ENCODE measurements at regions not wholly inside any gene's neighbourhood (a gene's known extent, or its start where the extent isn't known, plus 50 kb on each side); places are given as distances from the start of the nearest gene placed in this dataset.
"Not testable (repeated sequence)": the region's sequence is repeated elsewhere in the genome, so short reads cannot be mapped to it uniquely, and the experiment has no call there.

GRCh38 chr22:22717664-22718063, 73.2 kb downstream of the GGTLC2 start:
- no peak for DNase-seq

DNA sequence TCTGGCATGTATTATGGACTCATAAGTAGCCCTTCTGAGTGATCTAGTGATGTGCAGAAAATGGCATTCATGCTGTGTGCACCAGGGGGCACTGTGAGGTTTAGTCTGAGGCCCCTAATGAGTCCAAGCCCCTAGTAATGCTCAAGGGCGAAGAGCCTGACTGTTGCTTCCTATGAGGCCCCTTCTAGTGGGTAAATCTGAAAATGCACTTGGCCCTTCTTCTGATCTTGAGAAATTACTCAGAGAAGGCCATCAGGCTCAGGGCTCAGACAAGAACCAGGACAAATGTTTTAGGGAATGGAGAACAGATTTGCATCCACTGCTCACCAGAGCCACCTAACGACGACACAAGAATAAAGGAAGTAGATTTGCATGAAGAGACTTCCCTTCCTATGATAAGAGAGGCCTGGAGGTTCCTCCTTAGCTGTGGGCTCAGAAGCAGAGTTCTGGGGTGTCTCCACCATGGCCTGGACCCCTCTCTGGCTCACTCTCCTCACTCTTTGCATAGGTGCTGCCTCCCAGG, 75.8 kb downstream of the GGTLC2 start:
- DNase-seq: peak; percentile 32

DNA sequence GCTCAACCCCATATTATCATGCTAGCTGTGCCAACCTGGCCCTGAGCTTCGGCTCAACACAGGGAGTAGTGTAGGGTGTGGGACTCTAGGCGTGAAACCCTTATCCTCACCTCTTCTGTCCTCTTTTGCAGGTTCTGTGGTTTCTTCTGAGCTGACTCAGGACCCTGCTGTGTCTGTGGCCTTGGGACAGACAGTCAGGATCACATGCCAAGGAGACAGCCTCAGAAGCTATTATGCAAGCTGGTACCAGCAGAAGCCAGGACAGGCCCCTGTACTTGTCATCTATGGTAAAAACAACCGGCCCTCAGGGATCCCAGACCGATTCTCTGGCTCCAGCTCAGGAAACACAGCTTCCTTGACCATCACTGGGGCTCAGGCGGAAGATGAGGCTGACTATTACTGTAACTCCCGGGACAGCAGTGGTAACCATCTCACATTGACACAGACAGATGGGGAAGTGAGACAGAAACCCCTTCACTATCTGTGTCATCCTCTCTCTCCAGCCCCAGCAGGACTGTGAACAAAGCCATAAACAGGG, 76.4 kb downstream of the GGTLC2 start:
- DNase-seq: no peak

DNA sequence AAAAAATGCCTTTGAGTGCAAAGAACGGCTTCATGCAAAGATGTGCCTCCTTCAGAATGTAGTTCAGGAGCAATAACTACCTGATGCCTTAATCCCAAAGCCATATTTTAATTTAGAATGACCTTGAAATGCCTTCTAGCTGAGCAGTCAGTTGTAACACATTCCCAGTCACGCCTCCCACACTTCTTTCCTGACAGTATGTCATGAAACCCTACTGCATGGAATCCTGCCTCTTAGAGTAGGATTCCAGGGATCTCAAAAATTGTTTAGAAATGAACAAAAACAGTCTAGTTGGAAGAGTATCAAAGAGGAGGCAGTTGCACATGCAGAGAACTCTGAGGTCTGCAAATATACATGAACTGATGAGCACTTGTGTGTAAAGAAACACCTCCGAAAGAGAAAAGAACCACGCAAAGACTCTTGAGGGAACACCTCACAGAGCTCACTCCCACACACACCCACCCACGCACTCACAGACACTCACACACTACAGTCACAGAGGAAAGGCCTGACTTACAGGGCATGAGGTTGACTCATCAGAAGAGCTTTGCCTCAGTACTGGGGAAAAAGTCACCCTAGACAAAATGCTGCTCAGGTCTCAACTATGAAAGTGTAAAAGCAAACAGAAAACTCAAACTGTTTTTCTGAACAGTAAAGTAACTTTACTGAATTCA, 77.4 kb downstream of the GGTLC2 start:
- DNase-seq: no peak

DNA sequence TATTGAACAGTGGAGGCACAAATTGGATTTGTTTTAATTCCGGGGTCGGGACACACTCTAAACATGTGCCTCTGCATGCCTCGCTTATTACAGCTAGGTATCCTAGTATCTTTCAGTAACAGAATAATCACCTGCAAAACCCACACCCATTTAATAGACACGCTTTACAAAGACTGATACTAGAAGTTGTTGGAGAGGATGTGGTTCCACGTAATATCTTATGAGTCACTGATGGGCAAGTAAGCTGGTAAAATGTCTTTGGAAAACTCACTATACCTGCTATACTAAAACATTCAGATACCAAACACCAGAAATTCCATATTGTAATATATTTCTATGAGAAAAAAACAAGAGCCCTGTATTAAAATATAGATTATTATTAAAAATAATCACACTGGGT, 84.0 kb downstream of the GGTLC2 start:
- DNase-seq: no peak

- no peak for DNase-seq
Observed at GRCh38 chr22:22730655-22731373, 86.4 kb downstream of the GGTLC2 start.

DNA sequence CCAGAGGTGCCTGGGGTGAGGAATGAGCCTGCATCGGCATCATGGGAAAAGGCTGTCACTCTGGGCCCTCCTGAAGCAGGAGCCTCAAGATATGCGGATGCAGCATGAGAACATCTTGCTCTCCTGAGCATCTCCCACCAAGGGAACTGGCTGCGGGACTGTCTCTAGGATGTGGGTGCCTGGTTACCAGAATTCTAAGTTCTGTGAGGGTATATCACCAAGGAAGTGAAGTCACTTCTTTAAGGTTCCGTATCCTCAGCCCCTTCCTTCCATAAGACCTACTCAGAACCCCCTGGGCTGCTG, 86.9 kb downstream of the GGTLC2 start:
- no peak for DNase-seq

DNA sequence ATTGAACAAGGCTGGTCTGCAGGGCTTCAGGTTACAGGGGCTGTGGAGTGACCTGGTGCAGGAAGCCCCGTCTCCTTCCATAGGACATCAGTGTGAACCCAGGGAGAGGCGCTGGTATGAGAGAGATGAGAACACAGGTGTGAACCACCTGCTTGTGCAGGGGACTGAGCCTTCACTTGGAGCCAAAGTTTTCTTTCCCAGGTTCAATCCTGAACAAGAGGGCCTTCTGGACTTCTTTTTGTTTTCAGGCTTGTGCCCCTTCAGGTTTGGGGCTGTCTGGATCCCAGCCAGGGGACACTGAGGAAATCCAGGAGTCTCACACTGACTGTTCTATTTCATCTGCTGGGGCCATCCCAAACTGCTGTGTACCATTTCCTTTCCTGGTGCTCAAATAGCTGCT, 88.6 kb downstream of the GGTLC2 start:
- not testable (repeated sequence) for DNase-seq

DNA sequence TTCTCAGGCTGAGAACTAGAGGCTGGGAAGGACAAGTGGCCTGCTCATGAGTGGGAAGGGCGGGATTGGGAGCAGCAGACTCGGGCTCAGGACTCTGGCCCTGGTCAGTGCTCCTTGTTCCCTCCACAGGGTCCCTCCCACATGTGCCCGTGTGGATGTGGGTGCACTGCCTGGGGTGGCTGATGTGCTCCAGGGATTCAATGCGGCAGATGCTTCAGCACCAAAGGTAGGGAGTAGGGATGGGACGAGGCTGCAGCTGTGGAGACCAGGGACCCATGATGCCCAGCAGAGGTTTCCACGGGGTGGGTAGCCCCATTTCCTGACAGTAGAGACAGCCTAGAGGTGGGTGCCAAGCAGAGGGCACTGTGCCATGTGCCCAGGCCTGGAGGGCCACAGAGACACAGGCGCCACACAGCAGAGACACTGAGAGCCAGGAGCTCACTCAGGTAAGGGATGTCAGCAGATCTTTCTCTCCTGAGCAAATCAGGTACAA, 89.5 kb downstream of the GGTLC2 start:
- no peak for DNase-seq

- not testable (repeated sequence) for DNase-seq
Observed at GRCh38 chr22:22734395-22735272, 90.2 kb downstream of the GGTLC2 start.

DNA sequence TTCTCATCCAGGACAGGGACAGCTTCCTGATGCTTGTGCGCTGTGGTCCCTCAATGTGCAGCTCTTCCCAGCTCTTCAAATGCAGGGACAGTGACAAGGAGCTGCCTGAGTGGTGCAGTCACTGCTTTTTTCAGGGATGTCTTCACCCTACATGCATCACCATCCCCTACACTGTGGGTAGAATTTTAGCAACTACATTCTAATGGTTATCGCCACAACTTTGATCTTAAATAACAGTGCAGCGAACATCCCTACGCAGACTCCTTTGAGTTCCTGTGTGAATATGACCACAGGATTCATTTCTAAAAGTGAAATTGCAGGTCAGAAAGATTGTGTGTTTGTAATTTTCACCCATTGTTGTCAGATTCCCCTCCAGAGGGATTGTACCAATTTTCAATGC, 90.9 kb downstream of the GGTLC2 start:
- DNase-seq: not testable (repeated sequence)

DNA sequence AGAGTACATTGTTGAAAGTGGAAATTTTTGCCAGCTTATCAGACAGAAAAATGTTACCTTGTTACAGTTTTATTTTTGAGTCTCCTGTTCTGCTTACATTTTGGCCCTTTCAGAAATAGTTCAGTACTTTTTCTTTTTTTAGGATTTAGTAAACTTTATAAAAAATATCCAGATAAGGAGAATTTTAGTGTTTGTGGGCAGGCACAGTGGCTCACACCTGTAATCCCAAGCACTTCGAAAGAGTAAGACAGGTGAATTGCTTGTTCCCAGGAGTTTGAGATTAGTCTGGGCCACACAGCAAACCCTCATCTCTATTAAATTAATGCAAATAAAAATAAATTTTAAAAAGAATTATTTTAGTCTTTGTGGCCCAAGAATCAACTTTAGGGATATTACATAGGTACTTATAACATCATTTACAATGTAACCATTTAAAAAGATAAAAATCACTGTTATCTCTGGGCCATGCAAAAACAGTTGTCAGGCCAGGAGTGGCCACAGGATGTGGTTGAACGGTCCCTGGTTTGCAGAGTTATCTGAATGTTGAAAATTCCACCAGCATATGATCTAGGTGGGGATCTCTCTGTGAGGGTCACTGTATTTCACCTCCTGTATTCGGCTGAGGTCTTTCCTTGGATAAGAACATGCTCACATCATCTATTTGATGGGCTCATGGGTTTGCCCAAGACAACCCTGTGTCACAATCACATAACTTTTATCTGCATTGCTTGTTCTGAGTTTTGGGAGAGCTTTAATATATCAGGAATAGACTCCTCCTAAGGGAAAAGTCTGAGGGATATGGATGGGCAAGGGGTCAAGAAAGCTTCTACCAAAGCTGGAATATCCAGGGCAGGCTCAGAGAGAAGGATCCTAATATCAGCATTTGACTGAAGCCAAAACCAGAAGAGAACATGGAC, 91.5 kb downstream of the GGTLC2 start:
- no peak for DNase-seq

DNA sequence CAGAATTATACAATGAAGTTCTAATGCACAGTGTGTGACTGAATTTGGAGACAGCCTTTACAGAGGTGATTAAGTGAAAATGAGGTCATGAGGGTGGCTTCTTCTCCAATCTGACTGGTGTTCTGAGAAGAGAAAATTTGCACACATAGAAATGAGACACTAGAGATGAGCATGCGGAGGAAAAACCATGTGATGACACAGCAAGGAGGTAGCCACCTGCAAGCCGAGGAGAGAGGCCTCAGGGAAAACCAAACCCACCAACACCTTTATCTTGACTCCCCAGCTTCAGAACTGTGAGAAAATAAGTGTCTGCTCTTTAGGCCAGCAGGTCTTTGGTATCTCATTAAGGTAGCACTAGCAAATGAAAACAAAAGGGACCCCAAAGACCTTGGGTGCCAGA, 93.2 kb downstream of the GGTLC2 start:
- DNase-seq: no peak

- DNase-seq: no peak
Observed at GRCh38 chr22:22738959-22739585, 94.7 kb downstream of the GGTLC2 start.

- no peak for DNase-seq
Observed at GRCh38 chr22:22740560-22741276, 96.3 kb downstream of the GGTLC2 start.

DNA sequence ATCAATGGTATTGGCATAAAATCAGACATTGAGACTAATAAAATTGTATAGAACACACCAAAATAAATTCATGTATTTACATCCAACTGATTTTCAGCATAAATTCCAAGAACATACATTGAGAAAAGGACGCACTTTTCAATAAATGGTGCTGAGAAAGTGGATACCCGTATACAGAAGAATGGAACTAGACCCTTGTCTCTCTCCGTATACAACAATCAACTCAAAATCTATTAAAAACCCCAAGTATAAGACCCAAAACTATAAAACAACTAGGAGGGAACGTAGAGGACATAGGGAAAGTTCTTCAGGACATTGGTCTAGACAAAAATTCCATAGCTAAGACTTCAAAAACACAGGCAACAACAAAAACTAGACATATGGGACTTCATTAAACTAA, 97.4 kb downstream of the GGTLC2 start:
- DNase-seq: no peak

- DNase-seq: no peak
Observed at GRCh38 chr22:22742641-22743040, 98.2 kb downstream of the GGTLC2 start.

- no peak for DNase-seq
Observed at GRCh38 chr22:22743128-22743760, 98.8 kb downstream of the GGTLC2 start.

DNA sequence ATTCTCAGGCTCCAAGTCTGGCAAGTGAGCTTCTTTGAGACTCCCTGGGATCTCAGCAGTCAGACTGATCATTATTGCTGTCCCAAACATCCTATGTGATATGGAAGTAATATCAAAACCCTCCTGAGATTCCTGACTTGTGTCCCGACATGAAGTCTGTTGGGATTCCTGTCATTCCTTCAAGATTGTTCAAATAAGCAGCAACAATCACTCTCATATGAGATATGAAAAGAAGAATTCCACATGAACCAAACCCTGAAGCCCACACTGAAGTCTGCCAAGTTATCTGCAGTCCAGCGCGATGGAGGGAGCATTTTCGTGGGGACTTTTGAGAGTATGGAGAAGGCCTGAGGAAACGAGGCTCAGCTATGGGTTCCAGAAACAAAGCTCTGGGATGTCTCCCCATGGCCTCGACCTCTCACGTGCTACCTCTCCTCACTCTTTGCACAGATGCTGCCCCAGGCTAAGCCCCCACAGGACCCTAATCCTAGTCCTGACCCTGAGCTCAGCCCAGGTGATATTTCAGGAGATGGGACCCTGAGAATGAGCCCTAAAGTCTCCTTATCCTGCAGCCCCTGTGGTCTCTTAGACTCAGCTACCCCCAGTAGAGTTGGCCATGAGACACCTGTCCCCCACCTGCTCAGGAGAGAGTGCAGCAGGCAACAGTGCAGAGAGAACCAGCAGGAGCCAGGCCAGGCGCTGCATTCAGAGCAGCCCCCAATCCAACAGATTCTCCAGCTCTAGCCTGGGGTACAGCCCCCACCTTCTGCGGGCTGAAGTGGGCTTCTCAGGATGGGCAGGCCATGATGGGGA, 100.2 kb downstream of the GGTLC2 start:
- no peak for DNase-seq

All from NCI-H69 (cell line).